ENCODE measurements at regions not wholly inside any gene's neighbourhood (a gene's known extent, or its start where the extent isn't known, plus 50 kb on each side); places are given as distances from the start of the nearest gene placed in this dataset.

DNA sequence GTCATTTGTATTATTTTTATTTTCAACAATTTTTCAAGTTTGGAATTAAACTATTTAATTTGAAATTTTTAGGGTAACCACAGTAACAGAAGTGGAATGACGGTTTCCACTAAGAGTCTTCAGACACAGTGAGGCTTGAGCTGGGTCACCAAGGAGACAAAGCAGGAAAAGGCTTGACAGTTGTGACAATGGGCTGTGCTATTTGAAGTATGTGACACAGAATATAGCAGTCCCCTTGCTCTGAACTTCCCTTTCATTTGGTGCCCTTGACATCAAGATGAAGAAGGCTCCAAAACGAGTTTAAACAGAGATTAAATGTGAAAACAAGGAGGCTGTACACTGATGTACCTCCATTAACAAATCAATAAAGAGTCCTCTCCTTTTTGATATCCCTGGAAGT, 265.4 kb upstream of the DLGAP1 start:
- TF ChIP-seq, protein P1, sequence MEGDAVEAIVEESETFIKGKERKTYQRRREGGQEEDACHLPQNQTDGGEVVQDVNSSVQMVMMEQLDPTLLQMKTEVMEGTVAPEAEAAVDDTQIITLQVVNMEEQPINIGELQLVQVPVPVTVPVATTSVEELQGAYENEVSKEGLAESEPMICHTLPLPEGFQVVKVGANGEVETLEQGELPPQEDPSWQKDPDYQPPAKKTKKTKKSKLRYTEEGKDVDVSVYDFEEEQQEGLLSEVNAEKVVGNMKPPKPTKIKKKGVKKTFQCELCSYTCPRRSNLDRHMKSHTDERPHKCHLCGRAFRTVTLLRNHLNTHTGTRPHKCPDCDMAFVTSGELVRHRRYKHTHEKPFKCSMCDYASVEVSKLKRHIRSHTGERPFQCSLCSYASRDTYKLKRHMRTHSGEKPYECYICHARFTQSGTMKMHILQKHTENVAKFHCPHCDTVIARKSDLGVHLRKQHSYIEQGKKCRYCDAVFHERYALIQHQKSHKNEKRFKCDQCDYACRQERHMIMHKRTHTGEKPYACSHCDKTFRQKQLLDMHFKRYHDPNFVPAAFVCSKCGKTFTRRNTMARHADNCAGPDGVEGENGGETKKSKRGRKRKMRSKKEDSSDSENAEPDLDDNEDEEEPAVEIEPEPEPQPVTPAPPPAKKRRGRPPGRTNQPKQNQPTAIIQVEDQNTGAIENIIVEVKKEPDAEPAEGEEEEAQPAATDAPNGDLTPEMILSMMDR (IDR thresholded peaks at IDR 0.05): no peak
- TF ChIP-seq POLR2A (IDR thresholded peaks at IDR 0.05): no peak
